ENCODE measurements at regions not wholly inside any gene's neighbourhood (a gene's known extent, or its start where the extent isn't known, plus 50 kb on each side); places are given as distances from the start of the nearest gene placed in this dataset.
A peak's percentile ranks its signal among the peaks of the same experiment; 100 is the strongest.
"Not testable (repeated sequence)": the region's sequence is repeated elsewhere in the genome, so short reads cannot be mapped to it uniquely, and the experiment has no call there.

GRCh38 chr2:193153576-193153975 lies 958.8 kb upstream of the TMEFF2 start:
- ChIA-PET POLR2A (no interaction called here), CTCF (no interaction called here)
- FAIRE-seq (no peak), ATAC-seq (no peak), DNase-seq (ENCODE audit: low read depth in 1 of 2, low spot score in 1 of 2) (no peak)
- Histone ChIP-seq H3K27ac (no peak overlapping the region), H3K4me2 (no peak overlapping the region), H3K9me3 (no peaks in the 10 kb centered on the region), H3K4me3 (no peak overlapping the region), H3K4me1 (no peaks in the 10 kb centered on the region)
- 47% methylated on average over 2 of the region's 2 CpGs for WGBS (ENCODE audit: missing lambda C conversion rate)
- no peak for TF ChIP-seq TP53 (CRISPR knock-in tag; IDR thresholded peaks at IDR 0.05)
- TF ChIP-seq ZNF302 (CRISPR knock-in tag; IDR thresholded peaks at IDR 0.05), result no peak
- no peak for TF ChIP-seq FOSL2 (IDR thresholded peaks at IDR 0.05)
- TF ChIP-seq FOSL2 (CRISPR knock-in tag; IDR thresholded peaks at IDR 0.05), result no peak
- TF ChIP-seq NPAS2 (CRISPR knock-in tag; IDR thresholded peaks at IDR 0.05; ENCODE audit: borderline replicate concordance), result no peak
- TF ChIP-seq, protein P1, sequence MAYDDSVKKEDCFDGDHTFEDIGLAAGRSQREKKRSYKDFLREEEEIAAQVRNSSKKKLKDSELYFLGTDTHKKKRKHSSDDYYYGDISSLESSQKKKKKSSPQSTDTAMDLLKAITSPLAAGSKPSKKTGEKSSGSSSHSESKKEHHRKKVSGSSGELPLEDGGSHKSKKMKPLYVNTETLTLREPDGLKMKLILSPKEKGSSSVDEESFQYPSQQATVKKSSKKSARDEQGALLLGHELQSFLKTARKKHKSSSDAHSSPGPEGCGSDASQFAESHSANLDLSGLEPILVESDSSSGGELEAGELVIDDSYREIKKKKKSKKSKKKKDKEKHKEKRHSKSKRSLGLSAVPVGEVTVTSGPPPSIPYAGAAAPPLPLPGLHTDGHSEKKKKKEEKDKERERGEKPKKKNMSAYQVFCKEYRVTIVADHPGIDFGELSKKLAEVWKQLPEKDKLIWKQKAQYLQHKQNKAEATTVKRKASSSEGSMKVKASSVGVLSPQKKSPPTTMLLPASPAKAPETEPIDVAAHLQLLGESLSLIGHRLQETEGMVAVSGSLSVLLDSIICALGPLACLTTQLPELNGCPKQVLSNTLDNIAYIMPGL (CRISPR knock-in tag; IDR thresholded peaks at IDR 0.05; ENCODE audit: borderline replicate concordance), result no peak
- TF ChIP-seq ESRRA (IDR thresholded peaks at IDR 0.05; ENCODE audit: borderline replicate concordance, low read length), result no peak
- no peak for TF ChIP-seq JUNB (IDR thresholded peaks at IDR 0.05)
- TF ChIP-seq CHD2 (IDR thresholded peaks at IDR 0.05; ENCODE audit: low read length, partially characterized antibody), result no peak
- TF ChIP-seq, protein P2, sequence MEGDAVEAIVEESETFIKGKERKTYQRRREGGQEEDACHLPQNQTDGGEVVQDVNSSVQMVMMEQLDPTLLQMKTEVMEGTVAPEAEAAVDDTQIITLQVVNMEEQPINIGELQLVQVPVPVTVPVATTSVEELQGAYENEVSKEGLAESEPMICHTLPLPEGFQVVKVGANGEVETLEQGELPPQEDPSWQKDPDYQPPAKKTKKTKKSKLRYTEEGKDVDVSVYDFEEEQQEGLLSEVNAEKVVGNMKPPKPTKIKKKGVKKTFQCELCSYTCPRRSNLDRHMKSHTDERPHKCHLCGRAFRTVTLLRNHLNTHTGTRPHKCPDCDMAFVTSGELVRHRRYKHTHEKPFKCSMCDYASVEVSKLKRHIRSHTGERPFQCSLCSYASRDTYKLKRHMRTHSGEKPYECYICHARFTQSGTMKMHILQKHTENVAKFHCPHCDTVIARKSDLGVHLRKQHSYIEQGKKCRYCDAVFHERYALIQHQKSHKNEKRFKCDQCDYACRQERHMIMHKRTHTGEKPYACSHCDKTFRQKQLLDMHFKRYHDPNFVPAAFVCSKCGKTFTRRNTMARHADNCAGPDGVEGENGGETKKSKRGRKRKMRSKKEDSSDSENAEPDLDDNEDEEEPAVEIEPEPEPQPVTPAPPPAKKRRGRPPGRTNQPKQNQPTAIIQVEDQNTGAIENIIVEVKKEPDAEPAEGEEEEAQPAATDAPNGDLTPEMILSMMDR (IDR thresholded peaks at IDR 0.05), result no peak
- TF ChIP-seq HOXB5 (CRISPR knock-in tag; IDR thresholded peaks at IDR 0.05), result no peak
- no peak for TF ChIP-seq SREBF2 (IDR thresholded peaks at IDR 0.05)
- TF ChIP-seq POLR2A (IDR thresholded peaks at IDR 0.05; ENCODE audit: low read length), result no peak
- TF ChIP-seq SMC3 (IDR thresholded peaks at IDR 0.05), result no peak

- H3K4me2 ChIP-seq, H3K27ac ChIP-seq, CTCF ChIA-PET, FAIRE-seq, H3K9me3 ChIP-seq, POLR2A ChIA-PET, ATAC-seq, H3K4me1 ChIP-seq, H3K4me3 ChIP-seq: not testable (repeated sequence)
- DNase-seq (ENCODE audit: low read depth in 1 of 2, low spot score in 1 of 2), result peak in 1 of 2 experiments; percentile 39
- 33% methylated on average over 5 of the region's 5 CpGs for WGBS (ENCODE audit: missing lambda C conversion rate)
Measured at GRCh38 chr2:193142467-193142866, 947.7 kb upstream of the TMEFF2 start.

DNA sequence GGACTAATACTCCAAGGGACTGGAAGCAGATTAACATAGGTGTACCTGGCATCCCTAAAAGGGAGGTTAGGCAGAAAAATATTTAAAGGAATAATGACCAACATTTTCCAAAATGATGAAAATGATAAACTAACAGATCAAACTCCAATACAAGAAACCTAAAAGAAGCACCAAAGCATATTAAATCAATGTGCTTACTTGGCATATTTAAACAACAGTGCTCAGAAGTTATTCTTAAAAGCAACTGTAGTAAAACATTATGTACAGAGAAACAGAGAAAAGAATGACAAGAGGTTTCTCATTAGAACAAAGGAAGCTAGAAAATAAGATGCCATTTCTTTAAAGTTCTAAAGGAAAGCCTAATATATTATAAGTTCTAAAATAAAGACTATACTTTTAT lies 947.3 kb upstream of the TMEFF2 start:
- TF ChIP-seq MAFK (IDR thresholded peaks at IDR 0.05; ENCODE audit: partially characterized antibody) (peak; percentile 68), PHF8 (IDR thresholded peaks at IDR 0.05; ENCODE audit: borderline replicate concordance, low read depth) (no peak)
- H3K9me3 ChIP-seq, result no peaks in the 10 kb centered on the region
- no peak overlapping the region for H3K4me3 ChIP-seq
- POLR2A ChIA-PET, result no interaction called here
- no peaks in the 10 kb centered on the region for H3K4me1 ChIP-seq
- FAIRE-seq (no peak), DNase-seq (ENCODE audit: low read depth in 1 of 2, low spot score in 1 of 2) (no peak), ATAC-seq (no peak)
- no peak overlapping the region for H3K4me2 ChIP-seq
- no peak overlapping the region for H3K27ac ChIP-seq
- CTCF ChIA-PET, result no interaction called here

DNA sequence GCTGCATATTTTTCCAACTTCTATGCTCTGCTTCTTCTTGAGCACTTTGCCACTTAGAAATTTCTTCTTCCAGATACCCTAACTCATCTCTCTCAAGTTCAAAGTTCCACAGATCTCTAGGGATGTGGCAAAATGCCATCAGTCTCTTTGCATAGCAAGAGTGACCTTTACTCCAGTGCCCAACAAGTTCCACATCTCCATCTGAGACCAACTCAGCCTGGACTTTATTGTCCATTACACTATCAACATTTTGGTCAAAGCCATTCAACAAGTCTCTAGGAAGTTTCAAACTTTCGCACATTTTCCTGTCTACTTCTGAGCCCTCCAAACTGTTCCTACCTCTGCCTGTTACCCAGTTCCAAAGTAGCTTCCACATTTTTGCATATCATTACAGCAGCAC lies 946.2 kb upstream of the TMEFF2 start:
- DNase-seq (ENCODE audit: low read depth in 1 of 2, low spot score in 1 of 2); H3K4me3 ChIP-seq; ATAC-seq; FAIRE-seq; CTCF ChIA-PET; H3K27ac ChIP-seq; H3K4me1 ChIP-seq; H3K4me2 ChIP-seq; POLR2A ChIA-PET; H3K9me3 ChIP-seq: not testable (repeated sequence)
- WGBS (ENCODE audit: missing lambda C conversion rate), result 88% methylated on average over 1 of the region's 1 CpG

- no peak for TF ChIP-seq HDAC2 (IDR thresholded peaks at IDR 0.05)
- no peak for TF ChIP-seq NPAS2 (CRISPR knock-in tag; IDR thresholded peaks at IDR 0.05; ENCODE audit: borderline replicate concordance)
- no peak for TF ChIP-seq BHLHE40 (IDR thresholded peaks at IDR 0.05; ENCODE audit: low read depth, low read length)
- TF ChIP-seq SMC3 (IDR thresholded peaks at IDR 0.05), result no peak
- no peak for TF ChIP-seq CBX8 (IDR thresholded peaks at IDR 0.05)
- no peak for TF ChIP-seq E2F6 (IDR thresholded peaks at IDR 0.05; ENCODE audit: borderline replicate concordance, low read depth)
- no peak for TF ChIP-seq CBX2 (IDR thresholded peaks at IDR 0.05; ENCODE audit: borderline replicate concordance, low read depth)
- no peak for TF ChIP-seq NFE2L2 (conservative IDR thresholded peaks at IDR 0.05; ENCODE audit: low read length)
- TF ChIP-seq PHF8 (IDR thresholded peaks at IDR 0.05; ENCODE audit: borderline replicate concordance, low read depth), result no peak
- no peak for TF ChIP-seq NR3C1 (IDR thresholded peaks at IDR 0.05)
- DNase-seq (ENCODE audit: low read depth in 1 of 2, low spot score in 1 of 2), result no peak
- Histone ChIP-seq H3K4me3 (no peak overlapping the region), H3K4me2 (no peak overlapping the region), H3K27ac (no peak overlapping the region), H3K9me3 (no peaks in the 10 kb centered on the region), H3K4me1 (no peaks in the 10 kb centered on the region)
- POLR2A ChIA-PET, result no interaction called here
- ATAC-seq, result no peak
- CTCF ChIA-PET, result no interaction called here
- no peak for FAIRE-seq
Measured at GRCh38 chr2:193124815-193125214, 930.1 kb upstream of the TMEFF2 start.
